ENCODE measurements at regions not wholly inside any gene's neighbourhood (a gene's known extent, or its start where the extent isn't known, plus 50 kb on each side); places are given as distances from the start of the nearest gene placed in this dataset.

DNA sequence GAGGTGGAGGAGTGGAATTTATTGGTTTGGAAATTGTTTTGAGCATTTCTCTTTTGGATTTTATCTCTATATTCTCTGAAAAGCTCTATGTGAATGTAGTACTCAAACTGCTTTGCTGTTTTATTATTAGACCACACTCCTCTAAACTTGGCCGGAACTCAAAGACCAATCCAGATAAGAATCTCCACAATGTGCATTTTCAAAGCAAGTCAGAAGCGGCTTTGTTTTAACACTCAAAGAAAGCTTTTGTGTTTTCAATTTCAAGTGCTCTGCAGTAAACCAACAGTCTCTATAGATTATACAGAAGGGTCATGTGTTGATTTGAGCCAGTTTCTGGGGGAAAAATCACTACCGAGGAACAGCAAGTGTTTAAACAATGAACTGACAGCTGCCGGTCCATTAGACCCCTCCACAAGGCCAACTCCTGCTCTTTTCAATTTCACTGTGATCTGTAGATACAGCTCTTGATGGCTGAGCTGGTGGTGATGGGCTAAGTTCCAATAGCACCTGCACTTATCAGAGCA lies 79.4 kb downstream of the FTHL17 start:
- Histone ChIP-seq H3K56ac (ENCODE audit: extremely low read depth, insufficient read depth, low read length) (no peak overlapping the region), H3K9me3 (ENCODE audit: control insufficient read depth, insufficient read depth, low read length) (no peaks in the 10 kb centered on the region), H3K18ac (ENCODE audit: low read depth, low read length) (no peak overlapping the region), H3K4me3 (ENCODE audit: insufficient read depth, low read depth, low read length) (no peak overlapping the region), H3K4me2 (ENCODE audit: low read depth, low read length) (no peak overlapping the region), H3K79me1 (ENCODE audit: low read depth in 1 of 2, low read length in 2 of 2) (no peaks in the 10 kb centered on the region), H3K14ac (replicated peaks; ENCODE audit: low read depth, low read length) (no peak overlapping the region), H3K36me3 (ENCODE audit: control insufficient read depth, insufficient read depth, low read length) (no peaks in the 10 kb centered on the region), H4K8ac (ENCODE audit: low read depth in 2 of 2, low read length in 2 of 2) (no peak overlapping the region), H3K27ac (ENCODE audit: insufficient read depth, low read length) (no peak overlapping the region), H4K91ac (ENCODE audit: insufficient read depth, low read depth, low read length) (no peak overlapping the region), H4K20me1 (ENCODE audit: insufficient read depth, low read length) (no peaks in the 10 kb centered on the region), H3K27me3 (ENCODE audit: control insufficient read depth, insufficient read depth, low read length) (no peaks in the 10 kb centered on the region), H2BK20ac (ENCODE audit: low read depth, low read length) (no peak overlapping the region), H3K23ac (ENCODE audit: low read depth, low read length) (no peak overlapping the region), H4K5ac (ENCODE audit: low read depth, low read length) (no peak overlapping the region), H2AK9ac (replicated peaks; ENCODE audit: low read depth, low read length, poor library complexity) (no peak overlapping the region), H3K4ac (ENCODE audit: low read depth, low read length) (no peak overlapping the region), H2AK5ac (ENCODE audit: low read depth, low read length) (no peak overlapping the region), H2BK15ac (ENCODE audit: low read depth, low read length) (no peak overlapping the region), H2AFZ (replicated peaks; ENCODE audit: low read length, poor library complexity) (no peak overlapping the region), H3K9me1 (ENCODE audit: insufficient read depth, low read length) (no peaks in the 10 kb centered on the region), H2BK5ac (ENCODE audit: low read depth, low read length, poor library complexity, severe bottlenecking) (no peak overlapping the region), H2BK120ac (ENCODE audit: low read depth, low read length) (no peak overlapping the region), H3K9ac (ENCODE audit: low read depth, low read length) (no peak overlapping the region), H3K4me1 (ENCODE audit: control insufficient read depth, insufficient read depth, low read length) (no peaks in the 10 kb centered on the region)
- BruUV-seq (replicated peaks): no TSS peak
- in situ Hi-C loops (cut with MboI; ENCODE audit: low sequenced_read_pairs): no loop called here
- ChIA-PET POLR2A (ENCODE audit: unreplicated experiment) (no interaction called here), CTCF (no interaction called here)
- dilution Hi-C loops (cut with HindIII; ENCODE audit: low sequenced_read_pairs, unreplicated experiment): no loop called here
- WGBS, 2 experiments (ENCODE audit: extremely low coverage in 2 of 2, insufficient read length in 1 of 2): no CpG with 5 or more reads among the region's 4 CpGs
- DNase-seq: no peak
- TF ChIP-seq BHLHE40 (IDR thresholded peaks at IDR 0.05; ENCODE audit: low read depth, low read length) (no peak), NFE2L2 (IDR thresholded peaks at IDR 0.05; ENCODE audit: low read depth, low read length) (no peak), CTCF (conservative IDR thresholded peaks at IDR 0.05; ENCODE audit: low read depth, low read length) (no peak), RFX5 (IDR thresholded peaks at IDR 0.05; ENCODE audit: low read depth, low read length) (no peak), CHD1 (IDR thresholded peaks at IDR 0.05; ENCODE audit: low read depth, low read length) (no peak), CEBPB (IDR thresholded peaks at IDR 0.05; ENCODE audit: low read depth, low read length) (no peak), MAZ (IDR thresholded peaks at IDR 0.05; ENCODE audit: borderline replicate concordance, low read depth, low read length) (no peak), SMC3 (IDR thresholded peaks at IDR 0.05; ENCODE audit: low read depth, low read length) (no peak), RCOR1 (IDR thresholded peaks at IDR 0.05; ENCODE audit: insufficient replicate concordance, low read length) (no peak), POLR2A (IDR thresholded peaks at IDR 0.05; ENCODE audit: low read depth, low read length) (no peak), RAD21 (IDR thresholded peaks at IDR 0.05; ENCODE audit: low read length) (no peak)
- TF ChIP-seq, protein P1, sequence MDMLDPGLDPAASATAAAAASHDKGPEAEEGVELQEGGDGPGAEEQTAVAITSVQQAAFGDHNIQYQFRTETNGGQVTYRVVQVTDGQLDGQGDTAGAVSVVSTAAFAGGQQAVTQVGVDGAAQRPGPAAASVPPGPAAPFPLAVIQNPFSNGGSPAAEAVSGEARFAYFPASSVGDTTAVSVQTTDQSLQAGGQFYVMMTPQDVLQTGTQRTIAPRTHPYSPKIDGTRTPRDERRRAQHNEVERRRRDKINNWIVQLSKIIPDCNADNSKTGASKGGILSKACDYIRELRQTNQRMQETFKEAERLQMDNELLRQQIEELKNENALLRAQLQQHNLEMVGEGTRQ (IDR thresholded peaks at IDR 0.05; ENCODE audit: low read depth, low read length): no peak
- no peak for ATAC-seq (ENCODE audit: low read depth)
- intact Hi-C loops (cut with micrococcal nuclease): no loop called here

Data from IMR-90 (cell line).